NCI-H510A (cell line): ENCODE measurements at regions not wholly inside any gene's neighbourhood (a gene's known extent, or its start where the extent isn't known, plus 50 kb on each side); places are given as distances from the start of the nearest gene placed in this dataset.
A peak's percentile ranks its signal among the peaks of the same experiment; 100 is the strongest.

Experiments used
- DNase-seq: peaks from one replicate; lab custom pipeline; 2025; lab: John Stamatoyannopoulos, UW

DNA sequence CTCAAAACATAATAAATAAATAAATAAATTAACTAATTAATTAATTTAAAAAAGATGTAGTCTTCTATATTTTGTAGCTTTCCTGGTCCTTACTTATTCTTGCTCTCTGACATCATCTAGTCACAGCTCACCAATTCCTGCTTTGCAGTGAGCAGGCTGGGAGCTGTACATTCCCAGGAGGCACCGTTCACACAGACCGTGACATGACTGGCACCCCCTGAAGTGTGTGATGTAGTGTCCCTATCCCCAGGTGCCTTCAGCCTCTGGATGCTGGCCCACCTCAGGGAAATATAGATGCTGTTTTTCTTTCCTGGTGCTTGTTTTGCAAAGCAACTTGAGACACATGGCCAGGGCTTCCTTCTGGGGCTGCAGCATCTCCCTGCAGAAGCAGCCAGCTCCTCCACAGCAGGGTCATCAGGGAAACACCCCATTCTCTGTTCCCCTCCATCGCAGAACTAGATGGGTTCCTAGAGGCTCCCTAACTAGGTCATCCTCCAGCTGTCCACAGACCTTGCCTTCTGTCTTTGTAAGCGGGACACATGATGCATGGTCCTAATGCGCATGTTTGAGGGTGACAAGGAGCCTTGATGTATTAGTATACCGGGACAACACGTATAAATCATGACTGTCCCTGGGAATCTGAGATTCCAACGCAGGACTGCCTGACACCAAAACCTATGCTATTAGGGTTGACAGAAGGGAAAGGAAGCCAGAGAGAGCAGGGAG is 76.4 kb downstream of the RHOB start:
- no peak for DNase-seq

DNA sequence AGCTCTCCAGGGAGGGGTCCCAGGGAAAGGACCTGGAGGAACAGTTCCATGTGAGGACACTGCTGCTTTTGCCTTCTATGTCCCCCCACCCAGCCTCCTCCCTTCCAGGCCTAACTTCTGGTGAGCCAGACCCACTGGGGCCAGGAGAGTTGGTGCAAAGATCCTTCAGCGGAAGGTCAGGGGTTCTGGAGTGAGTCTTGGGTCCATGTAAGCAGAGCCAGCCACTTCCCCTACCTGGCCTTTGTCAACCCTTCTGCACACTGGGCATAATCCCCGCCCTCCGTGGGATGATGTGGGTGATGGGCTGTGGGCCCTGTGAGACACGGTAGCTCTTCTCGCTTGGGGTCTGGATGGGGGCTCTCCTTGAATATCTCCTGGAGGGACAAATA is 76.9 kb downstream of the RHOB start:
- DNase-seq: no peak

DNA sequence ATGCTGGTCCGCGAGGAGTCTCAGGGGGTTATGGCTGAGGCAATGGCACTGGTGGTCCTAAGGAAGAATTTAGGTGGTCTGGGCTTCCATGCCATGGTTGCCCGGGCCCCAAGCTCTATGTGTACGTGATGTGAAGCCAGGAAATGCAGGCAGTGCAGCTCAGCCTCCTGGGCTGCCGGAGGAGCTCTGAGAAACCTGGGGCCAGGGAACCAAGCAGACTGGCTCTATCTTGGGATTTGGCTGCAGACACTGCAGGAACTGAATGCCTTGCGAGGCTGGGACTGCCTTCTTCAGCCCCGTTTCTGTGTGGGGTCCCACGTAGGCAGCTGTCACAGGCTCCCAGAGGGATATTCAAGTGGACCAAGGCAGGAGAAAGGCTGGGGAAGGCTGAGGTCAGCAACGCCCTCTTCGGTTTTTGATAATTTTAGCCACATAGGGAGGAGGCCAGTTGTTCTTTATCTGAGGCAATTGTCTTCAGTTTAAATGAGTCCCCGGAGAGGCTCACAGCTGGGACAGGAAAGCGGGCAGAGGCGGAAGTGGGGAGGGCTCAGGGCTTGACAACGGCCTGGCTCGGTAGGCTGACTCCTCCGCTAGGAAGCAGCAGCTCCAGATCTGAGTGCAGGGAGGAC is 77.7 kb downstream of the RHOB start:
- DNase-seq: no peak

DNA sequence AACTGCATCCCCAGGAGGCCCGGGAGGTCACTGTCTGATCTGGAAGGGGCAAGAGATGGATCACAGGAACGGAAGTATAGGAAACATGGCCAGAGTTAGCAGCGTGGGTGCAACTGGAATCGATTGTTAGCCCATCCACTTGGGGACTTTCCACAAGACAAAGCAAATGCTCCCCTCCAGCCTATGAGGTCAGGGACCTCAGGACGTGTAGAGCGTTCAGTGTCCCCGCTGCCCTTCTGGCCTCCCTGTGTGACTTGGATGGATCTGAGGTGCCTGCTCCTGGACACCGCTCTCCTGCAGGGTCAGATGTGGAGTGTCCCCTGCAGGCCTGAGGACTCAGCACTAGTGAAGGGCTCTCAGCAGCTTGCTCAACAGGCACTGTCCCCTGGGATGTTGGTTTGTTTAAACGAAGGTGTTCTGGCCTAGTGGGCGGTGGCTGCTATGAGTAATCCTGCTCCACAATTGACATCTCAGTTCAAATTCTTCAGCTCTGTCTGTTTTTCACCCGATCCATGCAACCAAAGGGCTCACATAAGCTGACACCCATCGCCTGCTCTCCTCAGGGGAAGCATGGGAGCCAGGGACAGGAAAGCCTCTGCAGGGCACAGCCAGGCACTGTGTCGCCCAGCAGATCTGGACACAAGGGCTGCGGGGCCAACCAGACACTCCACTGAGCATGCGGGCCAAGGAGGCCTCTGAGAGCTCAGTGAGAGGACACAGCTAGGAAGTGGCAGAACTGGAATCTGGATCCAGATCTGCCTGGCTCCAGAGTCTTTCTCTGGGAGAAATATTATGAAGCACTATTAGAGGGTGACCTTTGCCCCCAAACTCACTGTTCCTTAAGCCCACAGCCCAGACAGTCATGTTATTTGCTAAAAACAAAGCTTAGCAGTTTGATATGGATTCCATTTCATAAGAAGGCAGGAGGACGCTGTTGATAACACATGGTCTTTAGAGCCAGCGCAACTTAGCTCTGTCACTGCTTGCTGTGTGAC is 78.5 kb downstream of the RHOB start:
- no peak for DNase-seq

DNA sequence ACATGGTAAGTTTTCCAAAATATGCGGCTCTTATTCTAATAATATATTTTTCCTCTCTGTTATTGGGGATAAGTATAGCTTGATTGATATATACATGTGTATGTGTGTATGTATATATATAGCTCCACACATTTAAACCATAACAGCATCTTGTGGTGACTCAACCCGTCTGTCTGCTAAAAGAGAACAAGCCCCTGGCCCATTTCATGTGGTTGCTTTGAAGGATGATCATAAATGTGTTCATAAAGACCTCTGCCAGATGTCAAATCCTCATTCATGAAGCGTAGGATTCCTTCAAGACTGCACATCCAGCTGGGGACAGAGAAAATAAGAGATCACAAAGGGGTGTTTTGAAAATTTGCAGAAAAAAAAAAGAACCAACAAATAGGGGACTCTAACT is 79.3 kb downstream of the RHOB start:
- DNase-seq: no peak

DNA sequence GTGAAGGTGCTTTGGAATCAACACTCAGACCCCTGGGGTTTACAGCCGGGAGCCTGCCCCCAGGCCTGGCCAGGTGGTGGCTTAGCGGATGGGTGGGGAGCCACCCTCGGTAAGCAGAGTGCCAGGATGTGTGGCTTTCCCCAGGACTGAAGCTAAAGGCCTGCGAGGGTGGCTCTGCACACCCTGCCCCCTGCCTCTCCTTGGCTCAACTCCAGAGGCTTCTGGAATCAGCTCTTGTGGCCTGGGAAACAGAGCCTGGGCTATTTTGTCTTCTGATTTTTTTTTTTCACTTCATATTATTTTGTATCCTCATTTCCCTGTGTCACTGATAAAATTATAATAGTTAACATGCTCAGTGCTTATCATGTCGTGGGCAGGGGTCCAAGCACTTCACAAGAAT is 79.8 kb downstream of the RHOB start:
- DNase-seq: no peak

DNA sequence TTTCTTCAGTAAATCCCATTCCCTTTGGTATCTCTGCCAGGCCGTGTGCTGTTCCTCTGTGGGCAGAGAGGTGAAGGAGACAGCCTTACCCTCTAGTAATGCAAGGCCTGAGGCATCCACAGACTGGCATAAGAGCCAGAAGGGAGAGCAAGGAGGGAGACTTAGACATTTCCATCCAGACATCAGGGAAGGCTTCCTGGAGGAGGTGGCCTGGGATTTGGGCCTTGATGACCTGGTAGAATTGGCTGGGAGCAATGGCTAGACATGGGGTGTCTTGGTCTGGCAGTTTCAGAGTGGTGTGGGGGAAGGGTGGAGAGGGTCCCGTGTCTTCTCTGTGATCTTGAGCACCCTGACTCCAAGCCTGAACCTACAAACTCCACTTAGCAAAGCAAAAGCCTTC is 81.8 kb downstream of the RHOB start:
- no peak for DNase-seq

DNA sequence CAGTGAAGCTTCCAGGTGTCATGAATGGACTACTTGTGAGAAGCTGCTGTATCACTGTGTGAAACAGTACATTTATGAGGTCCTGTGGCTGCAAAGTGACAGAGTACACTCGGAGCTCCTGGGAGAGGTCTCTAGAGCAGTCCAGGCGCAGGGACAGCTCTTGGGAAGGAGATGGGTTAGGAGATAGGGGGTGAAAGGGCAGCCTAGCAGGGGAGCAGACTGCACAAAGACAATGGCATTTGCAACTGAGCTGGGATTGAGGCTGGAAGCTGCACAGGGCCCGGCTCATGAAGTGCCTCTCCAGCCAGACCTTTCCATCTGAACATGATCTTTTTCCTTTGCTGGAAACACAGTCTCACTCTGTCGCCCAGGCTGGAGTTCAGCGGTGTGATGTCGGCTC is 83.6 kb downstream of the RHOB start:
- DNase-seq: no peak

DNA sequence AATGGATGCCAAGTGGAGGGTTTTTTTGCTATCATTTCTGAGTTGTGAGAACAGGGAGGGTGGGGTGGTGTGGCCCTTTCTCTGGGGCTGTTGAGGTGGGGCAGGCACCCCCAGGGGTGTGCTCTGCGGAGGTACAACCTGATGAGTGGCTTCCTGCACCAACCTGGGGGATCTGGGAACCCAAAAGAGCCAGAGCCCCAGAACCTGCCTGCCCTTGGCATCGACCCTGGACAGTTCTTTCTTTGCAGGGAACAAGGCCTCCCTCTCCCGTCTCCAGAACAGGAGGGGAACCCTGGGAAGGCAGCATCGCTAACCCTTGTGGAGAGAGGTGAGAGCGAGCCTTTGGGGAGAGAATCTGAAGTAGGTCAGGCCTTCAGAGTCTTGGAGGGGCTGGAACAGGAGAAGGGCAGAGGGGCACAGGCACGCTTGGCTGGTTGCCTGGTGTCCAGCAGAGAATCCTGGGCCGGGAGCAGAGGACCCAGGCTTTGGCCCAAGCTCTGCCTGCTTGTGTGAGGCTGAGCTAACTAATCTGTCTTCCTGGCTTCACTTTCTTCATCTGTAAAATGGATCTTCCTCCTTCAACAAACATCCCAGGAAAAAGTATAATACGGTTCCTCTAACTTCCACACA is 84.9 kb downstream of the RHOB start:
- DNase-seq: no peak

DNA sequence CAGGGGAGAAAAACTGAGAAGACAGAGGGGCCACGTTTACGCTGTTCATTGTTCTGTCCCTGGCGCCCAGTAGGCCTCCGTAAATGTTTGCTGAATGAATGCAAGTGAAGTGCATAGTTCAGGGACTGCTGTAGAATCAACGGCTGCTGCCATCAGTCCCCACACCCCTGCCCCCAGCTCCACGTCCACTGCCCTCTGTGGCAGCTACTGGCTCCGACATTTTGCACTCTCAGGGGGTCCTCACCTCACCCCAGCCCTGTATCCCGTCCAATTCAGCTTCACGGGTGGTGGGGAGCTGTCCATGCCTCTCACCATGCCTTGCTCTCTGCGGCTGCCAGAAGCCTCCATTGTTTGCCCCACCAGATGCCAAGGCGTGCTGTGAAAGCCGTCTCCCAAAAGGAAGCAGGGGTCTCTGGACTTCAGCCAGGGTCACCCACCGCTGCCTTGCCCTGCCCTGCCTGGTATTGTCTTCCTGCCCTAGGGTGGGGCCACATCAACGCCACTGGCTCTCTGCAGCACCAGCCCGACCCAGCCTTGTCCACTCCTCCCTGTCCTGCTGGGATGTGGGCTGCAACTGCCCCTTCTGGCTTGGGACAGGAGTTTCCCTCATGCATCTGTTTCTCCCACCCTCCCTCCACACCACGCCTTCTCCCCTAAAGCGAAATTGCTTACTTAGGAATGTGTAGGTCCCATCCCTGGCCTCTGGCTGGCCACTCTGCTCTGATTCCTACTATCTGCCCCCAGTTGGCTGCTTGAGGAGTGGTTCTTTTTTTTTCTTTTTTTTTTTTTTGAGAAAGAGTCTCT is 86.0 kb downstream of the RHOB start:
- DNase-seq: no peak

DNA sequence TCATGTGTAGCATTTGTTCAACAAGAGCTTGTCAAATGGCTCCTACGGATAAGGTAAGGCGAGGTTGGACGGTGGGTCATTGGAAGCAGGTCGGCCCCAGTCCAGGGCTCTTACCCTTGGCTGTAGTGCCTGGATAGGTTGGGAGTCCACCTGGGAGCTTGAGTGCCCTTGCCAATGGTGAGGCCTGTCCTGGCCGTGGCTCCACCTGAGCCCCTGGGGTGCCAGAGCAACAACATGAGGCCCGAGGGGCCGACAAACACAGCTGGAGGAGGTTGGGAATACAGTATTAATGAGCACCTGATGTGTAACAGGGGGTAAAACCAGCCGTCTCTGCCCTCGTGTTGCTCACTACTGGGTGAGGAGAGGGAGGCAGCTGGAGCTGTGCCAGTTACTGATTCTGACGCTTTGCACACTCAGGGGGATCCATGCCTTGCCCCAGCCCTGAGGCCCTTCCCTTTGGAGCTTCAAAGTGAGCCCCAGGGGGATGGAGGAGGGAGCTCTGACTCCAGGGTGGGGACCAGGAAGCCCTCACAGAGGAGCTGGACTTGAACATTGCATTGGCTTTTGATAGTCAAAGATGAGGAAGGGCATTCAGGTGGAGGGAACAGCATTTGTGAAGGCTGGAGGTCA is 87.2 kb downstream of the RHOB start:
- DNase-seq: no peak

DNA sequence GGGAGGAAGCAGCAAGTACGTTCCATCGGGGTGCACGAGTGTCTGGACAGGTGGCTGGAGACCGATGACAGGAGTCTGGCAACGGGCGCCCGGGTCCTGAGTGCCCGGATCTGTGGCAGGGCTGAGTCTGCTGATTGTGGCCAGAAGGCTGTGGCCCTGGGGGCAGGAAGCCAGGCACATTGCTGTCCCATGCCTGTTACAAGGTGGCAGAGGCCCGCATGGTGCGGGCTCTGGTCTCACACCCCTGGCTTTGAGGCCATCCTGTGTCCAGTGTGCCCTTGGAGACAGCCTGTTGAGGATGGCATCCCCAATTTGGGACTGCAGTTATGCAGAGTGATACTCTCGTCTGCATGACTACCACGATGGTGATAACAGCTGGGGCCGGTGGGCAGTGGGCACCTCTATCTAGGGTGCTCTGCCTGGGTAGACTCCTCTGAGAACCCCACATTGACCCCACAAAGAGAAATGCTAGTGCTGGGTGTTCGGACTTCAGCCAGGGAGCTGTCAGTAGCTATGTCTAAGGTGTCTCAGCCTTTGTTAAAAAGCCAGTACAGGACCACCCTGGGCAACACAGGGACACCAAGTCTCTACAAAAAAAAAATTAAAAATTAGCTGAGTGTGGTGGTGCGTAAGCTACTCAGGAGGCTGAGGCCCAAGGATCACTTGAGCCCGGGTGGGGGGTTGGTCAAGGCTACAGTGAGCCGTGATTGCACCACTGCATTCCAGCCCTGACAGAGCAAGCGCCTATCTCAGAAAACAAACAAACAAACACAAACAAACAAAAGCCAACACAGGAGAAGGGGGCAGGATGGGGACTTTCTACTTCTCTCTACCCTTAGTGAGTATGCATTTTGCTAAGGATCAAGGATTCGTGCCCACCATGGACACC is 88.3 kb downstream of the RHOB start:
- DNase-seq: no peak

DNA sequence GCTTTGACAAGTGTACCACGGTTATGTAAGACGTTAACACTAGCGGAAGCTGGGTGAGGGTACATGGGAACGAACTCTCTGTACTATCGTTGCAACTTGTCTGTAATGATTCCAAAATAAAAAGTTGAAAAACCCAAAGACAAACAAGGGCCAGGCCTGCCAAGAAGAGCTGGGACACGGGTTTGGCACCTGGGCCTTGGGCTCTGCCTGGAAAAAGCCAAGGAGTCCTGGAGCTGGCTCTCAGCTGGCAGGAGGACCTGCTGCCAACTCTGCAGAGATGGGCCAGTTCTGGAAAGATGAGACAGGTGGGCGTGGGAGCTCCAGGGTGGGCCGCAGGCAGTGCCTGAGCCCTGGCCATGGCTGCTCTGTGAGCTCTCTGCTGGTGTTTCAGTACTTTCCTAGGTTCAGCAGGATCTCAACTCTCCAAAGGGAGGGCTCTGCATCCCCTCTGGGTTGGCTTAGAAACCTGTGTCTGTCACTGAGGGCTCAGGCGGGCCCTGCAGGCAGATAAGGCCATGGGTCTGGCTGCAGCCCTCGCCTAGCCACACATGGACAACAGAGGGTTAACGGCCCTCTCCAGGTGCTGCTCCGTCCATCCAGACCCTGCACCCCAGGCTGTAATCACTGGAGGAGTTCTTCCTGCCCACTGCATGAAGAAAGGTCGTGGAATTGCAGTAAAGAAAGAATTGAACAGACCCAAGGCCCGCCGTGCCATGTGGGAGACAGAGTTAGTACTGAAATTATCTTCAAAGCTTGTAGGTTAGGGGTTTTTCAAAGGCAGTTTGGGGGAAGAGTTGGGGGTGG is 89.9 kb downstream of the RHOB start:
- no peak for DNase-seq

DNA sequence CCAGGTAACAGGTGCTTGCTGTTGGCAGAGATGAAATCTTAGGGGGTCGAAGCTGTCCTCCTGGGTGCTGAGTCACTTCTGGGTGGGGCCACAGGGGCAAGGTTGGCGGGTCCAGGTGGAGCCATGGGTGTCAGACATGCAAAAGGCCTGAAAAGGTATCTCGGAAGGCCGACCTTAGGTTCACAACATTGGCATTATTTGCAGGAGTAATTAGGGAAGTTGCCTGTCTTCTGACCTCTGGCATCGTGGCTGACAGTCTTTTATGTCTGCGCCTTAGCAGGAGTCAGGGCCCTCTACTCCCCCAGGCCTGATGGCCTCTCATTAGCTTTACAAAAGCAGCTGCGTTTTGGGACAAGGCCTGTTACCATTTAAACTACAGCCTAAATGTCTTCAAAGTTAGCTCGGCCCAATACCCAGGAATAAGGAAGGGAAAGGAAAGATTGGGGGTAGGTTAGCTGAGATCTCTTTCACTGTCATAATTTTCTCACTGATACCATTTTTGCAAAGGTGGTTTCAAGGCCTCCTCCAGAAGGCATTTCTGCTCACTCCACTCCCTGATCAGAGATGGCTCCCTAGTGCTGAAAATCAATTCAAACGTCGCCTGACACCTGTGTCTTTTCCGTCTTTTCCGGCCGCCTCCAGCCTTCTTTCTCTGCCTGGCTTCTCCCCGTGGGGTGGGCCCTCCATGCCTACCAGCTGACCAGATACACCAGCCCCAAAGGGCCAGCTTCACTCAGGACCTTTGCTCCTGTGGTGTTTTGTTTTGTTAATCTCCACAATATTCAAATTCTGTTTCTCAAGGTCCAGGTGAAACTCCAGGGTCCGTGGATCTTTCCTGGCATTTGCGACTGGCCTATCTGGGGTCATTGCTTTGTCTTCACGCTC is 90.8 kb downstream of the RHOB start:
- no peak for DNase-seq

DNA sequence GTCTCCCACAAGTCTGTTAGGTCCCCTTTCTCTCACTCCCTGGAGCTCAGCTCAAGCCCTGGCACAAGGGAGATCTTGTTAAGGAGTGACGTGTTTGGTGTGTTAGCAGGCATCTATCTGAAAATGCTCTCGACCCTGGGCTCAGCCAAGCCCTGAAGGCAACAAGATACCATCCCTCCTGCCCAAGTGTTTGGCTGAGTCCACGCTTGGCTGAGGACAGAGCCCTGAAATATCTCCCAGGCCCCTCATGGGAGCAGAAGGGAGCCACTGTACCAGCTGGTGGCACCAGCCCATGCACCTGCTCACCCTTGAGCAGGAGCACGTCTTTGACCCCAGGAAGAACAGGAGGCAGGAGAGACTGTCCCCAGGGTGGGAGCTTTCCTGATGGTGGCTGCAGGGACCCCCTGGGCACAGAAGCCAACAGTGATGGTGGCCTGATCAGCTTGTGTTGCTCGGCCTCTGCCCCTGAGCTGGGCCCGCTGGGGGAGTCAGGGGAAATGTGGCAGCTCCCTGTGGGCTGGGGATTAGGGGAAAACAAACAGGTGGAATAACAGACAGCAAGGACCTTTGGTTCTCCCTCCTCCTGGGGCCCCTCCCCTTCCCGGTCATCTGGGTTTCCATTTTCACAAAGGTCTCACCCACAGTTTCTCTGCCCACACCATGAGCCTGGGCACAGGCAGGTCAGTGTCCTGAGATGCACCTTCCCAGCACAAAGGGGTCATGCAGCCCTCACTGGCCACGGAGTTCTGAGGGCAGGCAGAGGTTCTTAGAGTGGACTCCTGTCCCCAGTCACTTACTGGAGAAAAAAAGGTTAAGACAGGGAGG is 91.6 kb downstream of the RHOB start:
- DNase-seq: peak; percentile 60

DNA sequence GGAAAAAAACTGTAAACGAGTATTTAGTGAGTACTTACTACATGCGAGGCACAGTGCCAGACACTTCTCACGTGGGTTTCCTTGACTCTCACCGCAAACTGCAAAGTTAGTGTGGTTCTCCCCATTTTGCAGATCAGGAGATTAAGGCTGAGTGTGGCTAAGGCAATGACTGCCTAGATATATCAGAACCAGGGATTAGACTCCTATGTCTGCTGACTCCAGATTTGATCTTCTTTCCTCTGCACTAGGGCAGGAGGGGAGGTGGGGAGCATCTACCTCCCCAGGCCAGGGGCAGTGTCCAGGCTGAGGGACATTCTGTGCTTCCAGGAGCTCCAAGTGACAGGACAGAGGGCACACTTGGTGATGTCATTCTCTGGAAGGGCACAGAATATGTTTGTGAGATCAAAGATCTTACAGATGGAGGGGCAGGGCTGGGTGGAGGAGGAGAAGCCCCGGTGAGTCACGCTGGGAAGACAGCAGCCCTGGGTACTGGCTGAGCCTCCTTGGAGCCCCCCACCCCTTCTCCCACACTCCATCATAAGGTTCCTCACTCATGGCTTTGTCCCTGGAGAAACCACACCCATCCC is 92.4 kb downstream of the RHOB start:
- DNase-seq: no peak
